ENCODE measurements at regions not wholly inside any gene's neighbourhood (a gene's known extent, or its start where the extent isn't known, plus 50 kb on each side); places are given as distances from the start of the nearest gene placed in this dataset.
A peak's percentile ranks its signal among the peaks of the same experiment; 100 is the strongest.
"Not testable (repeated sequence)": the region's sequence is repeated elsewhere in the genome, so short reads cannot be mapped to it uniquely, and the experiment has no call there.

- no peak for DNase-seq
Measured at GRCh38 chr5:78726571-78726970, 78.0 kb upstream of the LHFPL2 start.

GRCh38 chr5:78726003-78726402, 77.4 kb upstream of the LHFPL2 start:
- DNase-seq = no peak

DNA sequence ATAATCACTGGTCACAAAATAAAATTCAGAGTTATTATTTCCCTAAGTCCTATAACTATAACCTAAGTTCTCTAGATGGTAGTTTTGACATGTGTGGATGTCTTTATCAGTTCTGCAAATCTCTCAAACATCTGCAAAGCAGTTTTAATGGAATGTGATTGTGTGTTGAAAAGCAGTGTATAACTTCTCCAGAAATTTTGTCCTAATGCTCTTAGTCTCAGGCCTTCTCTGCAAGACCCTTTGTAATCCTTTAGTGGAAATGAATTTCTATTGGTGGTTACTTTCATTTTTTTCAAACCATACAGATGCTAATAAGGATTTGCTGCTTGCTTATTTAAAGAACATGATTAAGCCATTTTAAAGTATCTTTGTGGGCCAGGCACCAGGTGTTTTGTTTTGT, 75.5 kb upstream of the LHFPL2 start:
- DNase-seq = no peak

GRCh38 chr5:78720997-78721396, 72.4 kb upstream of the LHFPL2 start:
- DNase-seq = no peak

DNA sequence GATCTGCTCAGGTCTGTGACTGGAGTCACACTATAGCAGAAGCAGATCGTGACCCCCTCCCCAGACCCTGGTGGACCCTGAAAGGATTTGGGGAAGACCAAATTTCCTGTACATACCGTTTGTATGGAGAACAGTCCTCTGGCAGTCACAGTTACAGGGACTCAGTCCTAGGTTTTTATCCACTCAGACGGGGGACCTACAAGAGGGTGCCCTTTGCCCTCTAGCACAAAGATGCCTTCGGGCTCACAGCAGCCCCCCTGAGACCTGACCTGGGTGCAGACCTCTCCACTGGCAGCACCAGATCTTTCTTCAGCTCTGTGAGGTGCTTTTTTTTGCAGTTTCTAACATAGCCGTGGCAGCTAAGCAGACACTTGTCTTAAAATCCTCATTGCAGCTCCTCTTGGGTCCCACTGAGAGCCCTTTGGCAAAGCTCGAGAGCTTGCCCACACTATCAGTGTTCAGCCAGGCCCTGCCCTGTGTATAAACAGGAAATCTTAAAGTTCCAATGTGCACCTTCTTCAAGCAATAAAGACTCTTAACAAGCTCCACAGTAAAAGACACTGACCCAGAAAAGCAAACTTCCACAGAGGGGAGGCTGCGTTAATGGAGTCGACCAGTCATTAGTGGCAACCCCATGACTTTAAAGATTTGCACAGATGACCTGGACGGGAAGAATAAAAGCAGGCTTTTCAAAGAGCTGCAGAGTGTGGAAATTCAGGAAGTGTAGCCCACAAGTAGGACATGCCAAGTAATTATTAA, 71.8 kb upstream of the LHFPL2 start:
- no peak for DNase-seq

DNA sequence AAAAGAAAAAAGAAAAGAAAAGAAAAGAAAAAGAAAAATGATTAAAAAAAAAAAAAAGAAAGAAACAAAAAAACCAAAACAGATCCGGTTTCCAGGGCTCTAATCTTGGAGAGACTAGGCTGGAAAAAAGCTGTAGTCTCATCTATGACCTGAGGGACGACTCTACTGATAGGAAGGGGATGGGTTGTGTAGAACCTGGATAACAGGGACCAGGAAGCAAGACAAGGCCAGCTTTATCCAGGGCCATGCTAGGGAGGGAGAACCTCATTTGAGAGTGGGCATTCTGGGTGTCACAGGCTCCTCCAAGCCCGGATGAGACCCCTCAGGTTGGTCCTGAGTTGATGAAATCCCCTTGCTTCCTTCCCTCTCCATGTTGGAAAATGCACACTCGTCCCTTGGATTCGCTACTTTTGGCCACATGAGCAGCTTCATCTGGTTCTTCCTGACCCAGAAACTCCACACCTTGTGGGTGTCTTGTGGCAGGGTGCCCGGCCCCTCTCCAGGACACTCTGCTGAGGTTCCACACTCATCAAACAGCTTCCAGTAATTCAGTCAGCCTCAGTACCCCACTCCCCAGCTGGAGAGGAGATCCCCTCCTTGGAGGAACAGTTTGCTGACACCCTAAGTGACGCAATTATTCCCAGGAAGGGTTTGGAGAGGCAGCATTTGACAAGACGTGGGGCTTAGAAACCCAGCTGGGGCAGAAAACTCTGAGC, 71.1 kb upstream of the LHFPL2 start:
- no peak for DNase-seq

DNA sequence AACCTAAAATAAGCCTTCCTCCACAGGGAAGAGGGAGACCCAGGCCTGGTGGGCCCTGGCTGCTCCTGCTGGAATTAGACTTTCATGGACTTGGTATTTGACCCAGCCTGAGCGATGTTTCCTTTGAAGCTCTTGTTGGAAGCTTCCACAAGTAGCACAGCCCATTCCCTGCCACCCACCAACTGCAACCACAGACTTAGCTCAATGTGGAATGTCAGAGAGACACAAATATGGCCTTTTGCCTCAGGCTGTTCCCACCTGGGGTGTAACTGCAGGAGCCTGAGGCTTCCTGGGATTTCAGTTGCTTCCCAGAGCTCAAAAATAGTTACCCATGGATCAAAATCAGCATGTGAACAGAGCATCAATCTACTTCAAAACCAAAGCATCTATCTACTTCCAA, 70.3 kb upstream of the LHFPL2 start:
- no peak for DNase-seq

DNA sequence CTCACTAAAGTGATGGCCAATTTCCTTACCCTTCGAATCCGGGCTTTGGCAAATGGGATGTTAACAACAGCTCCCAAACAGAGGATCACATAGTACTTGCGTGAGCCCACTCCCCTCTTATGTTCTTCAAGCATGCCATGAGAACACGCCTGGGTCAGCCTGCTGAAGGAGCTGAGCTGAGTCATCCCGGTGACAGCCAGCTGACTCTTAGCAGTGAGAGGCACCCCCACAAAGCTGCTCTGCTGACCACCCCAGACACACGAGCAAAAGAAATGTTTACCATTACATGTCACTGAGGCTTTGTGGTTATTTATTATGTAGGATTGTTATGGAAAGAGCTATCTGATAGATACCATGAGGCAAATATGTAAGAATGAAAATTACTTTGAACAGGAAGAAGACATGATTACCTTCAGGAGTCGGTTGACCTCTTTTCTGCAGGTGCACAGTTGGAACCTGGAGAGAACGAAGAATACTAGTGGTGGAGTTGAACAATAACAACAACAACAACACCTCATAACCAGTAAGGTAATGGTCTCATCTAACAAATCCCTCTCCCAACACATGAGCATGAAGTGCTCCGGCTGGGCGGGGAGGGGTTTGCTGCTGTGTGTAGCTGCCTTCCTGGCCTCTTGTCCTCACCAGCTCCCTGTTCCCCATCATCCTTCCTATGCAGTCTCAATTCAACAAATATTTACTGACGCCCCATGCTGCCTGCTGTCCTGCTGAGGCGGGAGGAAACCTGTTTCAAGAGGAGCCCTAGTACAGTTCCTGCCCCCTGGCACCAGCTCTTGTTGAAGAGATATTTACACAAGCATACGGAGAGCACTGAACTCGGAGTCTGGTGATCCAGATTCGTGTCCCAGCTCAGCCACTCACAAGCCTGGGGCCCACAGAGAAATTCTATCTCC, 69.4 kb upstream of the LHFPL2 start:
- no peak for DNase-seq

- DNase-seq = no peak
Measured at GRCh38 chr5:78716206-78716605, 67.6 kb upstream of the LHFPL2 start.

DNA sequence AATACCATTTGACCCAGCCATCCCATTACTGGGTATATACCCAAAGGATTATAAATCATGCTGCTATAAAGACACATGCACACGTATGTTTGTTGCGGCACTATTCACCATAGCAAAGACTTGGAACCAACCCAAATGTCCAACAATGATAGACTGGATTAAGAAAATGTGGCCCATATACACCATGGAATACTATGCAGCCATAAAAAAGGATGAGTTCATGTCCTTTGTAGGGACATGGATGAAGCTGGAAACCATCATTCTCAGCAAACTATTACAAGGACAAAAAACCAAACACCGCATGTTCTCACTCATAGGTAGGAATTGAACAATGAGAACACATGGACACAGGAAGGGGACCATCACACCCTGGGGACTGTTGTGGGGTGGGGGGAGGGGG, 66.8 kb upstream of the LHFPL2 start:
- DNase-seq = not testable (repeated sequence)

GRCh38 chr5:78711670-78712069, 63.1 kb upstream of the LHFPL2 start:
- not testable (repeated sequence) for DNase-seq

DNA sequence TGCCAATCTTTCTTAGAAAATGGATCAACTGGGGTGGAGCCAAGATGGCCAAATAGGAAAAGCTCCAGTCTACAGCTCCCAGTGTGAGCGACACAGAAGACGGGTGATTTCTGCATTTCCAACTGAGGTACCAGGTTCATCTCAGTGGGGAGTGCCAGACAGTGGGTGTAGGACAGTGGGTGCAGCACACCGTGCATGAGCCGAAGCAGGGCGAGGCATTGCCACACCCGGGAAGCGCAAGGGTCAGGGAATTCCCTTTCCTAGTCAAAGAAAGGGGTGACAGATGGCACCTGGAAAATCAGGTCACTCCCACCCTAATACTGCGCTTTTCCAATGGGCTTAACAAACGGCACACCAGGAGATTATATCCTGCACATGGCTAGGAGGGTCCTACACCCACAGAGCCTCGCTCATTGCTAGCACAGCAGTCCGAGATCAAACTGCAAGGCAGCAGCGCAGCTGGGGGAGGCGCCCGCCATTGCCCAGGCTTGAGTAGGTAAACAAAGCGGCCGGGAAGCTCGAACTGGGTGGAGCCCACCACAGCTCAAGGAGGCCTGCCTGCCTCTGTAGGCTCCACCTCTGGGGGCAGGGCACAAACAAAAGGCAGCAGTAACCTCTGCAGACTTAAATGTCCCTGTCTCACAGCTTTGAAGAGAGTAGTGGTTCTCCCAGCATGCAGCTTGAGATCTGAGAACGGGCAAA, 61.3 kb upstream of the LHFPL2 start:
- DNase-seq = not testable (repeated sequence)

DNA sequence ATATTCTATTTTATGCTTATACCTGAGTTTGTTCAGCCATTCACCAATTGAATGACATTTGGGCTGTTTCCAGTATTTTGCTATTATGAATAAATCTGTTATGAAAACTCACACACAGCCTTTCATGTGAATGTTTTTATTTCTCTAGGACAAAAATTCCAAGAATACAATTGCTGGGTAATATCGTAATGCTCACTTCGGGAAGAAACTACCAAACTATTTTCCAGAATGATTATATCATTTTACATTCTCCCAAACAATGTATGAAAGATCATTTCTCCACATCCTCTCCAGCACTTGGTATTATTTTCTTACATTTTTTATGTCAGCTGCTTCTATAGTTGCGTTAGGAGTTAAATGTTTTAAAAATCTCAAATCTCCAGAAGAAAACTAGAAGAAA, 58.3 kb upstream of the LHFPL2 start:
- DNase-seq = no peak

- no peak for DNase-seq
Measured at GRCh38 chr5:78706381-78706780, 57.8 kb upstream of the LHFPL2 start.

- no peak for DNase-seq
Measured at GRCh38 chr5:78705826-78706225, 57.3 kb upstream of the LHFPL2 start.

- no peak for DNase-seq
Measured at GRCh38 chr5:78701795-78702410, 53.3 kb upstream of the LHFPL2 start.

- DNase-seq = no peak
Measured at GRCh38 chr5:78699552-78700153, 51.1 kb upstream of the LHFPL2 start.

GRCh38 chr5:78698191-78698791, 49.7 kb upstream of the LHFPL2 start:
- DNase-seq = peak in 1 of 2 experiments; percentile 8
